ENCODE measurements at regions not wholly inside any gene's neighbourhood (a gene's known extent, or its start where the extent isn't known, plus 50 kb on each side); places are given as distances from the start of the nearest gene placed in this dataset.
A peak's percentile ranks its signal among the peaks of the same experiment; 100 is the strongest.

GRCh38 chr16:85258629-85259028 lies 146.4 kb upstream of the CIBAR2 start:
- DNase-seq, result no peak

GRCh38 chr16:85259115-85259831 lies 147.0 kb upstream of the CIBAR2 start:
- DNase-seq, result no peak

GRCh38 chr16:85259832-85260167 lies 147.5 kb upstream of the CIBAR2 start:
- no peak for DNase-seq

GRCh38 chr16:85261204-85261603 lies 148.9 kb upstream of the CIBAR2 start:
- no peak for DNase-seq

- DNase-seq, result no peak
Observed at GRCh38 chr16:85261657-85262557, 149.6 kb upstream of the CIBAR2 start.

- no peak for DNase-seq
Observed at GRCh38 chr16:85262558-85263238, 150.4 kb upstream of the CIBAR2 start.

GRCh38 chr16:85263239-85263585 lies 150.9 kb upstream of the CIBAR2 start:
- no peak for DNase-seq

- no peak for DNase-seq
Observed at GRCh38 chr16:85264752-85265151, 152.5 kb upstream of the CIBAR2 start.

- DNase-seq, result no peak
Observed at GRCh38 chr16:85265161-85265784, 153.0 kb upstream of the CIBAR2 start.

GRCh38 chr16:85265810-85266209 lies 153.5 kb upstream of the CIBAR2 start:
- DNase-seq, result no peak

- DNase-seq, result no peak
Observed at GRCh38 chr16:85266857-85267256, 154.6 kb upstream of the CIBAR2 start.

GRCh38 chr16:85267414-85267945 lies 155.2 kb upstream of the CIBAR2 start:
- no peak for DNase-seq

- no peak for DNase-seq
Observed at GRCh38 chr16:85269165-85269564, 156.9 kb upstream of the CIBAR2 start.

- no peak for DNase-seq
Observed at GRCh38 chr16:85270374-85270773, 158.1 kb upstream of the CIBAR2 start.

- DNase-seq, result no peak
Observed at GRCh38 chr16:85271198-85271597, 158.9 kb upstream of the CIBAR2 start.

GRCh38 chr16:85273293-85273692 lies 161.0 kb upstream of the CIBAR2 start:
- no peak for DNase-seq

- no peak for DNase-seq
Observed at GRCh38 chr16:85274501-85274900, 162.2 kb upstream of the CIBAR2 start.

- DNase-seq, result no peak
Observed at GRCh38 chr16:85274924-85275323, 162.7 kb upstream of the CIBAR2 start.

- peak; percentile 45 for DNase-seq
Observed at GRCh38 chr16:85275533-85276249, 163.4 kb upstream of the CIBAR2 start.

GRCh38 chr16:85276258-85276657 lies 164.0 kb upstream of the CIBAR2 start:
- no peak for DNase-seq

- DNase-seq, result no peak
Observed at GRCh38 chr16:85276721-85277120, 164.4 kb upstream of the CIBAR2 start.

- no peak for DNase-seq
Observed at GRCh38 chr16:85278839-85279238, 166.6 kb upstream of the CIBAR2 start.
